SK-N-SH (cell line): ENCODE measurements at regions not wholly inside any gene's neighbourhood (a gene's known extent, or its start where the extent isn't known, plus 50 kb on each side); places are given as distances from the start of the nearest gene placed in this dataset.

Experiments
- CHD2 ChIP-seq: fragments of 150-350 bp; IDR thresholded peaks from 2 replicates; pipeline ENCODE4 v1.6.1; 2018; ENCODE audit warnings: low read length; ENCODE audit not compliant: partially characterized antibody
- CTCF ChIP-seq: fragments of 200-600 bp; sonication (generic); IDR thresholded peaks from 2 replicates; pipeline ENCODE4 v1.6.1; 2017; ENCODE audit warnings: antibody characterized with exemption, mild to moderate bottlenecking, moderate library complexity
- EP300 ChIP-seq, 2 experiments: IDR thresholded peaks; 2 replicates each; pipeline versions ENCODE4 v1.4.0 to v1.6.1; 2012; ENCODE audit warnings: borderline replicate concordance in 1 of 2, low read depth in 1 of 2, low read length in 1 of 2
- GATA2 ChIP-seq: sonication (generic); formaldehyde crosslinking; IDR thresholded peaks from 2 replicates; pipeline ENCODE4 v1.5.0; 2020; ENCODE audit warnings: mild to moderate bottlenecking, missing genetic modification reagents
- NFIC ChIP-seq: IDR thresholded peaks from 2 replicates; pipeline ENCODE4 v1.4.0; 2012; ENCODE audit warnings: borderline replicate concordance
- REST ChIP-seq: IDR thresholded peaks from 2 replicates; pipeline ENCODE4 v1.6.1; 2012; ENCODE audit warnings: mild to moderate bottlenecking, low read depth, low read length, moderate library complexity
- SMC3 ChIP-seq: IDR thresholded peaks from 2 replicates; pipeline ENCODE4 v1.6.1; 2012; ENCODE audit warnings: low read depth, low read length, improper control_type of control experiment
- TEAD4 ChIP-seq: IDR thresholded peaks from 2 replicates; pipeline ENCODE4 v1.4.0; 2012; ENCODE audit warnings: mild to moderate bottlenecking, borderline replicate concordance; ENCODE audit not compliant: insufficient read depth

GRCh38 chr1:212537610-212538009 lies 71.0 kb upstream of the ATF3 start:
- TF ChIP-seq GATA2 (no peak), CTCF (no peak), NFIC (no peak), REST (no peak), SMC3 (no peak), CHD2 (no peak), EP300 (IDR thresholded peaks at IDR 0.05; ENCODE audit: borderline replicate concordance in 1 of 2, low read depth in 1 of 2, low read length in 1 of 2) (no peak), TEAD4 (no peak)
